HEK293 (cell line): ENCODE measurements at regions not wholly inside any gene's neighbourhood (a gene's known extent, or its start where the extent isn't known, plus 50 kb on each side); places are given as distances from the start of the nearest gene placed in this dataset.

ENCODE experiments used
- CTCF ChIA-PET: fragments of 350-600 bp; formaldehyde crosslinking; extraction: SDS; loops from one replicate; lab custom pipeline; 2021; ENCODE audit warnings: antibody characterized with exemption; lab: Yijun Ruan, JAX
- POLR2A ChIA-PET: fragments of 300-600 bp; formaldehyde crosslinking; extraction: SDS; loops from one replicate; lab custom pipeline; 2020; ENCODE audit warnings: antibody characterized with exemption, inconsistent platforms; lab: Yijun Ruan, JAX
- H3K27ac ChIP-seq: fragments of 200-500 bp; sonication (Bioruptor generic); 2 replicates; pipeline ENCODE4 v1.5.1; 2014; ENCODE audit warnings: low read depth, low read length, control low read depth, inconsistent platforms; ENCODE audit errors: extremely low read depth
- H3K36me3 ChIP-seq, 2 experiments: fragments of 200-500 bp in 1 of 2; sonication (Bioruptor generic) in 1 of 2; 1 replicate in 1 of 2; 2 replicates in 1 of 2; pipeline ENCODE4 v1.5.1; 2014 to 2017; ENCODE audit warnings: inconsistent platforms in 2 of 2, low read length in 2 of 2; ENCODE audit not compliant: control insufficient read depth in 2 of 2, insufficient read depth in 1 of 2
- H3K4me1 ChIP-seq: fragments of 200-500 bp; sonication (Bioruptor generic); 2 replicates; pipeline ENCODE4 v1.5.1; 2014; ENCODE audit warnings: mild to moderate bottlenecking, low read length, inconsistent platforms; ENCODE audit not compliant: control insufficient read depth, insufficient read depth
- H3K4me3 ChIP-seq: 2 replicates; pipeline ENCODE4 v1.5.1; 2011; ENCODE audit warnings: low read depth, mild to moderate bottlenecking, control low read depth, low read length, moderate library complexity
- H3K9me3 ChIP-seq: fragments of 200-500 bp; sonication (Bioruptor generic); 2 replicates; pipeline ENCODE4 v1.5.1; 2014; ENCODE audit warnings: low read depth, low read length, inconsistent platforms; ENCODE audit not compliant: control insufficient read depth, insufficient read depth
- GLI2 ChIP-seq: fragments of 450-650 bp; formaldehyde crosslinking; IDR thresholded peaks from 2 replicates; pipeline ENCODE4; 2017; ENCODE audit warnings: missing biosample characterization, missing genetic modification characterization, low read depth, borderline replicate concordance
- KLF8 ChIP-seq: fragments of 450-650 bp; formaldehyde crosslinking; IDR thresholded peaks from 2 replicates; pipeline ENCODE4 v1.5.1; 2016; ENCODE audit warnings: missing biosample characterization, missing genetic modification characterization
- MZF1 ChIP-seq: fragments of 450-650 bp; formaldehyde crosslinking; IDR thresholded peaks from 2 replicates; pipeline ENCODE4 v1.5.1; 2017; ENCODE audit warnings: missing biosample characterization, missing genetic modification characterization, borderline replicate concordance
- SP7 ChIP-seq: fragments of 450-650 bp; formaldehyde crosslinking; IDR thresholded peaks from 2 replicates; pipeline ENCODE4 v1.5.1; 2016; ENCODE audit warnings: missing biosample characterization, missing genetic modification characterization
- TCF7L2 ChIP-seq: IDR thresholded peaks from 2 replicates; pipeline ENCODE4 v1.6.1; 2011; ENCODE audit warnings: low read depth, mild to moderate bottlenecking, inconsistent platforms, low read length, moderate library complexity, borderline replicate concordance
- ZBTB17 ChIP-seq: fragments of 450-650 bp; formaldehyde crosslinking; IDR thresholded peaks from 2 replicates; pipeline ENCODE4 v1.5.1; 2016; ENCODE audit warnings: missing biosample characterization, missing genetic modification characterization
- ZBTB20 ChIP-seq: fragments of 450-650 bp; formaldehyde crosslinking; IDR thresholded peaks from 2 replicates; pipeline ENCODE4 v1.5.1; 2016; ENCODE audit warnings: missing biosample characterization, missing genetic modification characterization
- ZNF112 ChIP-seq: fragments of 450-650 bp; formaldehyde crosslinking; IDR thresholded peaks from 2 replicates; pipeline ENCODE4 v1.5.0; 2017; ENCODE audit warnings: missing biosample characterization, missing genetic modification characterization
- ZNF133 ChIP-seq: fragments of 450-650 bp; formaldehyde crosslinking; IDR thresholded peaks from 2 replicates; pipeline ENCODE4 v1.5.1; 2016; ENCODE audit warnings: missing biosample characterization, missing genetic modification characterization
- ZNF155 ChIP-seq: fragments of 450-650 bp; formaldehyde crosslinking; IDR thresholded peaks from 2 replicates; pipeline ENCODE4 v1.5.1; 2016; ENCODE audit warnings: missing biosample characterization, missing genetic modification characterization
- ZNF202 ChIP-seq: fragments of 450-650 bp; formaldehyde crosslinking; IDR thresholded peaks from 2 replicates; pipeline ENCODE4 v1.5.1; 2016; ENCODE audit warnings: missing biosample characterization, missing genetic modification characterization, borderline replicate concordance
- ZNF266 ChIP-seq: fragments of 450-650 bp; formaldehyde crosslinking; IDR thresholded peaks from 2 replicates; pipeline ENCODE4 v1.5.1; 2016; ENCODE audit warnings: missing biosample characterization, missing genetic modification characterization, low read depth
- ZNF404 ChIP-seq: fragments of 450-650 bp; formaldehyde crosslinking; IDR thresholded peaks from 2 replicates; pipeline ENCODE4 v1.5.1; 2017; ENCODE audit warnings: missing biosample characterization, missing genetic modification characterization
- ZNF530 ChIP-seq: fragments of 450-650 bp; formaldehyde crosslinking; IDR thresholded peaks from 2 replicates; pipeline ENCODE4 v1.5.1; 2016; ENCODE audit warnings: low read depth, missing biosample characterization, missing genetic modification characterization
- ZNF549 ChIP-seq: fragments of 450-650 bp; IDR thresholded peaks from 2 replicates; pipeline ENCODE4 v1.5.1; 2018; ENCODE audit warnings: missing biosample characterization, missing genetic modification characterization, mild to moderate bottlenecking, inconsistent platforms, moderate library complexity
- ZNF560 ChIP-seq: fragments of 450-650 bp; formaldehyde crosslinking; IDR thresholded peaks from 2 replicates; pipeline ENCODE4 v1.5.1; 2017; ENCODE audit warnings: missing biosample characterization, missing genetic modification characterization, borderline replicate concordance
- ZNF571 ChIP-seq: fragments of 450-650 bp; formaldehyde crosslinking; IDR thresholded peaks from 2 replicates; pipeline ENCODE4 v1.5.0; 2017; ENCODE audit warnings: missing biosample characterization, missing genetic modification characterization
- ZNF610 ChIP-seq: fragments of 450-650 bp; formaldehyde crosslinking; IDR thresholded peaks from 2 replicates; pipeline ENCODE4 v1.5.1; 2016; ENCODE audit warnings: missing biosample characterization, missing genetic modification characterization, borderline replicate concordance
- ZNF660 ChIP-seq: fragments of 450-650 bp; IDR thresholded peaks from 2 replicates; pipeline ENCODE4 v1.5.1; 2018; ENCODE audit warnings: missing biosample characterization, mild to moderate bottlenecking, missing genetic modification characterization
- ZNF670 ChIP-seq: fragments of 450-650 bp; formaldehyde crosslinking; IDR thresholded peaks from 2 replicates; pipeline ENCODE4 v1.5.1; 2016; ENCODE audit warnings: missing biosample characterization, missing genetic modification characterization, low read depth
- ZNF777 ChIP-seq: fragments of 450-650 bp; formaldehyde crosslinking; IDR thresholded peaks from 2 replicates; pipeline ENCODE4 v1.5.1; 2017; ENCODE audit warnings: missing biosample characterization, missing genetic modification characterization, borderline replicate concordance
- ZNF792 ChIP-seq: fragments of 450-650 bp; formaldehyde crosslinking; IDR thresholded peaks from 2 replicates; pipeline ENCODE4 v1.5.1; 2016; ENCODE audit warnings: missing biosample characterization, missing genetic modification characterization
- TF ChIP-seq, protein P1 (sequence below): fragments of 450-650 bp; formaldehyde crosslinking; IDR thresholded peaks from 2 replicates; pipeline ENCODE4 v1.5.1; 2017; ENCODE audit warnings: missing biosample characterization, missing genetic modification characterization
- TF ChIP-seq, protein P2 (sequence below): fragments of 450-650 bp; formaldehyde crosslinking; IDR thresholded peaks from 2 replicates; pipeline ENCODE4 v1.5.1; 2016; ENCODE audit warnings: missing biosample characterization, missing genetic modification characterization
- TF ChIP-seq, protein P3 (sequence below): fragments of 450-650 bp; formaldehyde crosslinking; IDR thresholded peaks from 2 replicates; pipeline ENCODE4 v1.5.1; 2017; ENCODE audit warnings: missing biosample characterization, missing genetic modification characterization
- TF ChIP-seq, protein P4 (sequence below): fragments of 450-650 bp; formaldehyde crosslinking; IDR thresholded peaks from 2 replicates; pipeline ENCODE4 v1.5.1; 2016; ENCODE audit warnings: missing biosample characterization, missing genetic modification characterization
- TF ChIP-seq, protein P5 (sequence below): fragments of 450-650 bp; formaldehyde crosslinking; IDR thresholded peaks from 2 replicates; pipeline ENCODE4 v1.5.1; 2017; ENCODE audit warnings: missing biosample characterization, missing genetic modification characterization

DNA sequence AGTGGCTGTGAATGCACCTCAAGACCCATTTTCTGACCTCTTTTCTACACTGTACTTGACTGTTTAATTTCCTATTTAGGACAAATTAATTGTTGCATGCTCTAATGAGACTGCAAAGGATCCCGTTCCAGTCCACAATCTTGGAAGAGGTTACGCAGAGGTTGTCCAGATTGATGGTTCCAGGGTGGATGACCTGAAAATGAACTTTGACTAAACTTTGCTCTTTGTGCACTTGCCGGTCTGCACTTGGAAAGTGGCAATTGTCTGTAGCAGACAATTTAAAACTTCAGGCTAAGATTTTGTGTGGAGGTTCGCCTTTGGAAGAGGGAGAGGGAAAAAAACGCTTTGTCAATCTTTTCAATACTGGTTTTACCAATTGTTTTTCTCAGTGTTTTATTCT lies 267.8 kb downstream of the TMEM161B start:
- Histone ChIP-seq H3K4me1 (no peaks in the 10 kb centered on the region), H3K27ac (no peak overlapping the region), H3K4me3 (no peak overlapping the region), H3K9me3 (no peaks in the 10 kb centered on the region), H3K36me3 (no peaks in the 10 kb centered on the region)
- CTCF ChIA-PET, result no interaction called here
- TF ChIP-seq, protein P1, sequence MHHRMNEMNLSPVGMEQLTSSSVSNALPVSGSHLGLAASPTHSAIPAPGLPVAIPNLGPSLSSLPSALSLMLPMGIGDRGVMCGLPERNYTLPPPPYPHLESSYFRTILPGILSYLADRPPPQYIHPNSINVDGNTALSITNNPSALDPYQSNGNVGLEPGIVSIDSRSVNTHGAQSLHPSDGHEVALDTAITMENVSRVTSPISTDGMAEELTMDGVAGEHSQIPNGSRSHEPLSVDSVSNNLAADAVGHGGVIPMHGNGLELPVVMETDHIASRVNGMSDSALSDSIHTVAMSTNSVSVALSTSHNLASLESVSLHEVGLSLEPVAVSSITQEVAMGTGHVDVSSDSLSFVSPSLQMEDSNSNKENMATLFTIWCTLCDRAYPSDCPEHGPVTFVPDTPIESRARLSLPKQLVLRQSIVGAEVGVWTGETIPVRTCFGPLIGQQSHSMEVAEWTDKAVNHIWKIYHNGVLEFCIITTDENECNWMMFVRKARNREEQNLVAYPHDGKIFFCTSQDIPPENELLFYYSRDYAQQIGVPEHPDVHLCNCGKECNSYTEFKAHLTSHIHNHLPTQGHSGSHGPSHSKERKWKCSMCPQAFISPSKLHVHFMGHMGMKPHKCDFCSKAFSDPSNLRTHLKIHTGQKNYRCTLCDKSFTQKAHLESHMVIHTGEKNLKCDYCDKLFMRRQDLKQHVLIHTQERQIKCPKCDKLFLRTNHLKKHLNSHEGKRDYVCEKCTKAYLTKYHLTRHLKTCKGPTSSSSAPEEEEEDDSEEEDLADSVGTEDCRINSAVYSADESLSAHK (tag by site-specific recombination), result no peak
- TF ChIP-seq ZBTB17 (tag by site-specific recombination) (no peak), ZNF155 (tag by site-specific recombination) (no peak), ZNF549 (no peak), ZNF610 (tag by site-specific recombination) (no peak), ZNF660 (no peak), SP7 (tag by site-specific recombination) (no peak), ZNF571 (tag by site-specific recombination) (no peak), KLF8 (tag by site-specific recombination) (no peak), ZNF133 (no peak)
- TF ChIP-seq, protein P2, sequence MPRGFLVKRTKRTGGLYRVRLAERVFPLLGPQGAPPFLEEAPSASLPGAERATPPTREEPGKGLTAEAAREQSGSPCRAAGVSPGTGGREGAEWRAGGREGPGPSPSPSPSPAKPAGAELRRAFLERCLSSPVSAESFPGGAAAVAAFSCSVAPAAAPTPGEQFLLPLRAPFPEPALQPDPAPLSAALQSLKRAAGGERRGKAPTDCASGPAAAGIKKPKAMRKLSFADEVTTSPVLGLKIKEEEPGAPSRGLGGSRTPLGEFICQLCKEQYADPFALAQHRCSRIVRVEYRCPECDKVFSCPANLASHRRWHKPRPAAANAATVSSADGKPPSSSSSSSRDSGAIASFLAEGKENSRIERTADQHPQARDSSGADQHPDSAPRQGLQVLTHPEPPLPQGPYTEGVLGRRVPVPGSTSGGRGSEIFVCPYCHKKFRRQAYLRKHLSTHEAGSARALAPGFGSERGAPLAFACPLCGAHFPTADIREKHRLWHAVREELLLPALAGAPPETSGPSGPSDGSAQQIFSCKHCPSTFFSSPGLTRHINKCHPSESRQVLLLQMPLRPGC (tag by site-specific recombination), result no peak
- TF ChIP-seq, protein P3, sequence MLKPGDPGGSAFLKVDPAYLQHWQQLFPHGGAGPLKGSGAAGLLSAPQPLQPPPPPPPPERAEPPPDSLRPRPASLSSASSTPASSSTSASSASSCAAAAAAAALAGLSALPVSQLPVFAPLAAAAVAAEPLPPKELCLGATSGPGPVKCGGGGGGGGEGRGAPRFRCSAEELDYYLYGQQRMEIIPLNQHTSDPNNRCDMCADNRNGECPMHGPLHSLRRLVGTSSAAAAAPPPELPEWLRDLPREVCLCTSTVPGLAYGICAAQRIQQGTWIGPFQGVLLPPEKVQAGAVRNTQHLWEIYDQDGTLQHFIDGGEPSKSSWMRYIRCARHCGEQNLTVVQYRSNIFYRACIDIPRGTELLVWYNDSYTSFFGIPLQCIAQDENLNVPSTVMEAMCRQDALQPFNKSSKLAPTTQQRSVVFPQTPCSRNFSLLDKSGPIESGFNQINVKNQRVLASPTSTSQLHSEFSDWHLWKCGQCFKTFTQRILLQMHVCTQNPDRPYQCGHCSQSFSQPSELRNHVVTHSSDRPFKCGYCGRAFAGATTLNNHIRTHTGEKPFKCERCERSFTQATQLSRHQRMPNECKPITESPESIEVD, result no peak
- TF ChIP-seq, protein P4, sequence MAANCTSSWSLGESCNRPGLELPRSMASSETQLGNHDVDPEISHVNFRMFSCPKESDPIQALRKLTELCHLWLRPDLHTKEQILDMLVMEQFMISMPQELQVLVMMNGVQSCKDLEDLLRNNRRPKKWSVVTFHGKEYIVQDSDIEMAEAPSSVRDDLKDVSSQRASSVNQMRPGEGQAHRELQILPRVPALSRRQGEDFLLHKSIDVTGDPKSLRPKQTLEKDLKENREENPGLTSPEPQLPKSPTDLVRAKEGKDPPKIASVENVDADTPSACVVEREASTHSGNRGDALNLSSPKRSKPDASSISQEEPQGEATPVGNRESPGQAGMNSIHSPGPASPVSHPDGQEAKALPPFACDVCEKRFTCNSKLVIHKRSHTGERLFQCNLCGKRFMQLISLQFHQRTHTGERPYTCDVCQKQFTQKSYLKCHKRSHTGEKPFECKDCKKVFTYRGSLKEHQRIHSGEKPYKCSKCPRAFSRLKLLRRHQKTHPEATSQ (tag by site-specific recombination), result no peak
- POLR2A ChIA-PET, result no interaction called here

DNA sequence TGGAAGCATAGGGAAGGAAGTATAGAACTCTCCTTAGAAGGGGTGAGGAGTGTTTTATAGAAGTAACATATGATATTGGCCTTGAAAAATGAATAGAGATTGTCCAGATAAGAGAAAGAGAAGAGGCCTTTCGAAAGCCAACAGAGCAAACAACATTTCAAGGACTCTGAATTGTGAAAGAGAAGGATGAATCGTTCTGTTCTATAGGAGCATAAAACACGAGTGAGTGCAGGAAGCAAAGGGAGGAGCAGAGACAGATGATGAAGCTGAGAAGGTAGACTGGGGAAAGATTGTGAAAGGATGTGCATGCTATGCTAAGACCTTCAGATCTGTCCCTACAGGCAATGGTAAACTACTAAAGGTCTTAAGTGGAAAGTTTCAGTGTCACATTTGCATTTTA lies 271.0 kb downstream of the TMEM161B start:
- Histone ChIP-seq H3K36me3 (no peaks in the 10 kb centered on the region), H3K9me3 (no peaks in the 10 kb centered on the region), H3K4me1 (no peaks in the 10 kb centered on the region), H3K27ac (no peak overlapping the region), H3K4me3 (no peak overlapping the region)
- ChIA-PET POLR2A (no interaction called here), CTCF (no interaction called here)
- TF ChIP-seq ZNF112 (tag by site-specific recombination), result no peak
- no peak for TF ChIP-seq ZNF266 (tag by site-specific recombination)
- no peak for TF ChIP-seq ZNF530 (tag by site-specific recombination)
- TF ChIP-seq GLI2, result no peak
- no peak for TF ChIP-seq ZNF560 (tag by site-specific recombination)
- TF ChIP-seq, protein P5, sequence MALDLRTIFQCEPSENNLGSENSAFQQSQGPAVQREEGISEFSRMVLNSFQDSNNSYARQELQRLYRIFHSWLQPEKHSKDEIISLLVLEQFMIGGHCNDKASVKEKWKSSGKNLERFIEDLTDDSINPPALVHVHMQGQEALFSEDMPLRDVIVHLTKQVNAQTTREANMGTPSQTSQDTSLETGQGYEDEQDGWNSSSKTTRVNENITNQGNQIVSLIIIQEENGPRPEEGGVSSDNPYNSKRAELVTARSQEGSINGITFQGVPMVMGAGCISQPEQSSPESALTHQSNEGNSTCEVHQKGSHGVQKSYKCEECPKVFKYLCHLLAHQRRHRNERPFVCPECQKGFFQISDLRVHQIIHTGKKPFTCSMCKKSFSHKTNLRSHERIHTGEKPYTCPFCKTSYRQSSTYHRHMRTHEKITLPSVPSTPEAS (tag by site-specific recombination), result no peak
- TF ChIP-seq ZNF670, result no peak
- TF ChIP-seq TCF7L2, result no peak
- TF ChIP-seq ZNF777 (tag by site-specific recombination), result no peak
- no peak for TF ChIP-seq ZNF404 (tag by site-specific recombination)
- no peak for TF ChIP-seq MZF1 (tag by site-specific recombination)
- no peak for TF ChIP-seq ZBTB20 (tag by site-specific recombination)
- TF ChIP-seq ZNF202 (tag by site-specific recombination), result no peak
- no peak for TF ChIP-seq ZNF792
